ENCODE measurements at regions not wholly inside any gene's neighbourhood (a gene's known extent, or its start where the extent isn't known, plus 50 kb on each side); places are given as distances from the start of the nearest gene placed in this dataset.
"Not testable (repeated sequence)": the region's sequence is repeated elsewhere in the genome, so short reads cannot be mapped to it uniquely, and the experiment has no call there.

- DNase-seq (ENCODE audit: low read depth in 2 of 2) = no peak
Observed at GRCh38 chr5:62100201-62100600, 205.8 kb upstream of the KIF2A start.

GRCh38 chr5:62103863-62104262, 202.1 kb upstream of the KIF2A start:
- DNase-seq (ENCODE audit: low read depth in 2 of 2) = not testable (repeated sequence)

DNA sequence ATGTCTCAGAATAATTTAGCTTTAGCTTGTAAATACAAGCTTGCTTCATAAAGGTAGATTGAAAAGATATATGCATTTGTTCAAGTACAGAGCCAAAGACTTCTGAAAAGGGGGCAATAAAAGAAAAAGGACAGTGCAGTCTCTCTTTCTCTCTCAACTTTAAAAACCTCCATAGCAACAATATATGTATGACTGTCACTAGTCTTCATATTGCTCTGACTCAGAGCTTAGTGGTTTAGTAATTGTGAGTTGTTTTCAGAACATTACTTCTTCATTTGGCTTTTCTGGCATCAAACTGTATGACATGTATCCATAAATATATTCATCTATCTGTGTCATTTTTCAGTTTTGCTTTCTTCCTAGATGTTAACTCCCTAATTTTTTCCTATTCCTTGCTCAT, 194.6 kb upstream of the KIF2A start:
- no peak for DNase-seq (ENCODE audit: low read depth in 2 of 2)

- no peak for DNase-seq (ENCODE audit: low read depth in 2 of 2)
Observed at GRCh38 chr5:62112689-62113228, 193.2 kb upstream of the KIF2A start.

GRCh38 chr5:62115014-62115413, 191.0 kb upstream of the KIF2A start:
- DNase-seq (ENCODE audit: low read depth in 2 of 2) = no peak

GRCh38 chr5:62124266-62124665, 181.7 kb upstream of the KIF2A start:
- no peak for DNase-seq (ENCODE audit: low read depth in 2 of 2)

GRCh38 chr5:62126090-62126489, 179.9 kb upstream of the KIF2A start:
- no peak for DNase-seq (ENCODE audit: low read depth in 2 of 2)

GRCh38 chr5:62127098-62127736, 178.8 kb upstream of the KIF2A start:
- DNase-seq (ENCODE audit: low read depth in 2 of 2) = no peak

- DNase-seq (ENCODE audit: low read depth in 2 of 2) = no peak
Observed at GRCh38 chr5:62130107-62130506, 175.9 kb upstream of the KIF2A start.

DNA sequence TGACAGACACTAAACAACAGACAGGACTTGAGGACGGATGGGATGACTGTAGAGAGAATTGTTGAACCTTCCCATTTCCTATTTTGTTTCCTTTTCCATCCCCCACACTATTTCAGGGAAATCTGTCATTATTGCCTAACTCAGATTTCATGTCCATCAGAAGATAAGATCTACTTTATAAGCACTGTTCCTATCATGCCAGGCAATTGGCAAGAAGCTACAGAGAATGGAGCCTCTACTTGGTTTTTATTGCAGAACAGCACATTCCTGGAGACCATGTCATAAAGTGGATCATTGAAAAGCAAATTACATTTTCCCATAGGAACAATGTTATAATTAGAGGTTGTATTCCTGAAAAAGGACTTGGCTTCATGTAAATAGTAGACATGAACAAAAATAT, 173.7 kb upstream of the KIF2A start:
- no peak for DNase-seq (ENCODE audit: low read depth in 2 of 2)

- no peak for DNase-seq (ENCODE audit: low read depth in 2 of 2)
Observed at GRCh38 chr5:62133426-62133825, 172.6 kb upstream of the KIF2A start.

DNA sequence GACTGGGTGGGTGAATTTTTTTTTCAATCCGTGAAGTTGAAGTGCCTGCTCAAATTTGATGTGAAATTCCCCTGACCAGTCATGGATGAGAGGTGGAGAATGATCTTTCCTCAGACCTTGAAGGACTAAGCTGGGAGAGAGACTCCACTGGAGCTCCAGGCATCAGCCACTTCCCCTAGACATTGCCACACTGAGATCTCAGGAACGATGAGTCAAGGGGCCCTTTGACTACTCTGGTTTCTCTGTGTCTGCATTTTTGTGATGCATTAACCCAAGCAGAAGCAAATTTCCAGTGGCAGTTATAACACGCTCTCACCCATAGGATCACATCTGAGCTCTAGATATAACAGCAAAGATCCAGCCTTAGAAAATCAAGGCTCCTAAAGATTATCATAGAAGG, 171.2 kb upstream of the KIF2A start:
- DNase-seq (ENCODE audit: low read depth in 2 of 2) = no peak

GRCh38 chr5:62137628-62138027, 168.4 kb upstream of the KIF2A start:
- DNase-seq (ENCODE audit: low read depth in 2 of 2) = no peak

DNA sequence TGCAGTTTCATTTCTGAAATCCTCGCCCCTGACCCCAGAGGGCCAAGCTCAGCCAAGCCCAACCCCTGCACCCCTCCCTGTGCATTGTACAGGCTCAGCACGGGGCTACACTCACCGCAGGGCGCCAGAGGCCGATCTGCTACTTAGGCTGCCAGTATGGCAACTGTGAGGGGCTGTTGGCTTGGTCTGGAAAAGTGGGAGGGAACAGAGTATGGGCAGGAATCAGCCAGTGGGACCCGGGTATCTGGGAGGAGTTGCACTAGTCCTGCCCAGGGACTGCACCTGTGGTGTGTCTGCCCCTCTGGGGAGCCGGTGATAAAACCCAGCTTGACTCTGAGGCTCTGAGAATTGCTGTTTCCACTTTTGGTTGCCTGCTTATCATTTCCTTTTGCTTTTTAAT, 167.4 kb upstream of the KIF2A start:
- DNase-seq (ENCODE audit: low read depth in 2 of 2) = no peak

DNA sequence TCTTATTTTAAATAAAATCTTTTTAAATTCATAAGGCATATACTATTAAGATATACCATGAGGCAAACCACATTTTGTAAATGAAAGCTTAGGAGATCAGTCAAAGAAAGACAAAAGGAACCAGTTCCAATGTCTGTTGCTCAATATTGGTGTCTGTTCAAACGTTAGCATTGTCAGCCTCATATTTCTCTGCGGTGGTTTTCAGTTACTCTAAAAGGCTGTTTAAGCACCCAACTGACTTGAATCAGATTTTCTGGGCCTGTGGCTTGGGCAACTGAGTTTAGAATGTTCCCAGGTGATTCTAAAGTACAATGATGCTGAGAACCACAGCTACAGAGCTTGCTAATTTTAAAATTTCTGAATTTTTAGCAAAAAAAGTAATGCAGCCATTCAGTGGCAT, 166.3 kb upstream of the KIF2A start:
- DNase-seq (ENCODE audit: low read depth in 2 of 2) = no peak

DNA sequence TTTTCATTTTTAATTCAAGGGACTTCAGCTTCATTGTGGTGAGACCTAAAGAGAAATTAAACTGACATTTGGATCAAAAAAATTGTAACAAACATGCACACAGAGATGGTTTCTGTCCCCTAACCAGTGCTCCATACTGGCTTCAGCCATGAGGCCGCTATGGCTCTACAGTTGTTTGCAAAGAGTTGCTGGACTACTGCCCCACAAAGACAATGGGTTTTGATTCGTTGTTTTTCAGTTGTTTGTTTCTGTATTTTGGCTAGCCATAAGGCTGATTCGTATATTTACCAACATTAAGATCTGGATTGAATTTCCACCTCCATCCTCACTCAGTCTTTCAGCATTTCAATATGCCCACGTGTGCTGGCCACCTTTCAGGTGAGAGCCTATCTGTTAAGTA, 163.7 kb upstream of the KIF2A start:
- no peak for DNase-seq (ENCODE audit: low read depth in 2 of 2)

GRCh38 chr5:62143268-62144229, 162.5 kb upstream of the KIF2A start:
- no peak for DNase-seq (ENCODE audit: low read depth in 2 of 2)

GRCh38 chr5:62144401-62145022, 161.5 kb upstream of the KIF2A start:
- DNase-seq (ENCODE audit: low read depth in 2 of 2) = no peak

DNA sequence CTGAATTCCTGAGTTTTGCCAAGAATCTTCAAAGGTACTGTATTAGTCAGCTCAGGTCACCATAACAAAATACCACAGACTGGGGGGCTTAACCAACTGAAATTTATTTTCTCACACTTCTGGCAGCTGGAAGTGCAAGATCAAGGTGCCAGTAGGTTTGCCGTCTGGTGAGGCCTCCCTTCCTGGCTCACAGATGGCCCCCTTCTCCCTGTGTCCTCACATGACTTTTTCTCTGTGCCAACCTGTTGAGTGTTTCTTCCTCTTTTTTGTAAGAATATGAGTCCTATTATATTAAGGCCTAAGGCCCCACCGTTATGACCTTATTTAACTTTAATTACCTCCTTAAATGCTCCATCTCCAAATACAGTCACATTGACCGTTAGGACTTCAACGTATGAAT, 156.1 kb upstream of the KIF2A start:
- DNase-seq (ENCODE audit: low read depth in 2 of 2) = no peak

GRCh38 chr5:62152394-62153087, 153.5 kb upstream of the KIF2A start:
- DNase-seq (ENCODE audit: low read depth in 2 of 2) = no peak

DNA sequence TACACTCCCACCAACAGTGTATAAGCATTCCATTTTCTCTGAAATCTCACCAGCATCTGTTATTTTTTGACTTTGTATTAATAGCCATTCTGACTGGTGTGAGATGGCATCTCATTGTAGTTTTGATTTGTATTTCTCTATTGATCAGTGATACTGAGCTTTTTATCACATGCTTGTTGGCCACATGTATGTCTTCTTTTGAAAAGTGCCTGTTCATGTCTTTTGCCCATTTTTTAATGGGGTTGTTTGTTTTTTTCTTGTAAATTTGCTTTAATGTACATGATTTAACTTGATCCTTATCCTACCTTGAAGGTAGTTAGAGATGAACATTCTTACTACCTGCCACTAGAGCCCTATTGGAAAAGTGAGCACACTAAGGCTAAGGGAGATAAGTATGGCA, 151.2 kb upstream of the KIF2A start:
- no peak for DNase-seq (ENCODE audit: low read depth in 2 of 2)

DNA sequence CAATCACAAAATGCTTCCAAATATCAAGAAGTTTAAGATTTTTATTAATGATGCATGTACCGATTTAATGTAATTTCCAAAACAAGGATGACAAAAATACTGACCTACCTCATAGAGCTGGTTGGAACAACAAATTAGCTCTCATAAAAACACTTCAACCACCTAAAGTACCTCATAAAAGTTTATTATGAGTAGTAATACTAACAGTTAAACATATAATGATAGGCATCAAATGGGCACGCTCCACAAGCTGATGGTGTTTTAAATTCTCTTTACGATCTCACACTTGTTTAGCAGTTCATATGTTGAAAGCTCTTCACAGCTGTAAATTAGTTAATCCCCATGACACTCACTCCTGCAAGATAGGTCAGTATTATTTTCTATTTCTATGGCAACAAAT, 150.0 kb upstream of the KIF2A start:
- DNase-seq (ENCODE audit: low read depth in 2 of 2) = no peak

Measured in stimulated activated CD4-positive, alpha-beta T cell treated with anti-CD3 and anti-CD28 coated beads, Interleukin-12 subunit alpha, Interleukin-12 subunit beta, amount 100 ng/mL, for 24 hours (primary cell).